ENCODE measurements at regions not wholly inside any gene's neighbourhood (a gene's known extent, or its start where the extent isn't known, plus 50 kb on each side); places are given as distances from the start of the nearest gene placed in this dataset.

- Histone ChIP-seq H3K4me3 (replicated peaks in 1 of 4; ENCODE audit: control extremely low read depth in 1 of 4, insufficient read depth in 1 of 4, low read depth in 3 of 4, low read length in 4 of 4) (no peak overlapping the region), H3K9ac (ENCODE audit: insufficient read depth, low read length) (no peak overlapping the region), H3K36me3 (ENCODE audit: control insufficient read depth, insufficient read depth, low read length) (no peaks in the 10 kb centered on the region), H3K9me3 (ENCODE audit: control insufficient read depth, insufficient read depth, low read depth, low read length) (no peaks in the 10 kb centered on the region), H3K4me2 (ENCODE audit: extremely low read depth, insufficient read depth, low read length) (no peak overlapping the region), H3K79me2 (ENCODE audit: control insufficient read depth, insufficient read depth, low read length) (no peaks in the 10 kb centered on the region), H3K27me3 (ENCODE audit: control insufficient read depth, insufficient read depth, low read length) (no peaks in the 10 kb centered on the region), H2AFZ (ENCODE audit: low read length) (no peak overlapping the region), H3K4me1 (ENCODE audit: control insufficient read depth, extremely low read depth, insufficient read depth, low read length) (peaks cover 3% of the 10 kb centered on the region), H4K20me1 (ENCODE audit: control insufficient read depth, extremely low read depth, insufficient read depth, low read length) (no peaks in the 10 kb centered on the region), H3K27ac (ENCODE audit: insufficient read depth, low read length) (no peak overlapping the region)
- DNase-seq (ENCODE audit: low read depth in 2 of 2): no peak
- no peak for TF ChIP-seq EZH2 (IDR thresholded peaks at IDR 0.05; ENCODE audit: low read length, missing control alignments)
- TF ChIP-seq CTCF (conservative IDR thresholded peaks at IDR 0.05 in 1 of 2, IDR thresholded peaks at IDR 0.05 in 1 of 2; ENCODE audit: low read depth in 1 of 2, low read length in 2 of 2): no peak
Measured at GRCh38 chr13:106178816-106179215, 356.6 kb downstream of the EFNB2 start.

GRCh38 chr13:106177146-106177545 is 358.3 kb downstream of the EFNB2 start:
- no peak overlapping the region for H3K27ac ChIP-seq (ENCODE audit: insufficient read depth, low read length)
- no peaks in the 10 kb centered on the region for H3K36me3 ChIP-seq (ENCODE audit: control insufficient read depth, insufficient read depth, low read length)
- no peak overlapping the region for H3K4me2 ChIP-seq (ENCODE audit: extremely low read depth, insufficient read depth, low read length)
- no peak overlapping the region for H2AFZ ChIP-seq (ENCODE audit: low read length)
- no peaks in the 10 kb centered on the region for H4K20me1 ChIP-seq (ENCODE audit: control insufficient read depth, extremely low read depth, insufficient read depth, low read length)
- TF ChIP-seq EZH2 (IDR thresholded peaks at IDR 0.05; ENCODE audit: low read length, missing control alignments): no peak
- no peak for TF ChIP-seq CTCF (conservative IDR thresholded peaks at IDR 0.05 in 1 of 2, IDR thresholded peaks at IDR 0.05 in 1 of 2; ENCODE audit: low read depth in 1 of 2, low read length in 2 of 2)
- DNase-seq (ENCODE audit: low read depth in 2 of 2): no peak
- no peak overlapping the region for H3K4me3 ChIP-seq (replicated peaks in 1 of 4; ENCODE audit: control extremely low read depth in 1 of 4, insufficient read depth in 1 of 4, low read depth in 3 of 4, low read length in 4 of 4)
- no peaks in the 10 kb centered on the region for H3K27me3 ChIP-seq (ENCODE audit: control insufficient read depth, insufficient read depth, low read length)
- no peaks in the 10 kb centered on the region for H3K9me3 ChIP-seq (ENCODE audit: control insufficient read depth, insufficient read depth, low read depth, low read length)
- no peak overlapping the region for H3K9ac ChIP-seq (ENCODE audit: insufficient read depth, low read length)
- no peaks in the 10 kb centered on the region for H3K79me2 ChIP-seq (ENCODE audit: control insufficient read depth, insufficient read depth, low read length)
- peaks cover under 1% of the 10 kb centered on the region for H3K4me1 ChIP-seq (ENCODE audit: control insufficient read depth, extremely low read depth, insufficient read depth, low read length)

GRCh38 chr13:106176117-106176516 is 359.3 kb downstream of the EFNB2 start:
- DNase-seq (ENCODE audit: low read depth in 2 of 2): peak; percentile 50 to 93
- no peaks in the 10 kb centered on the region for H3K36me3 ChIP-seq (ENCODE audit: control insufficient read depth, insufficient read depth, low read length)
- H3K79me2 ChIP-seq (ENCODE audit: control insufficient read depth, insufficient read depth, low read length): no peaks in the 10 kb centered on the region
- peak overlapping the region; percentile 85 for H3K4me2 ChIP-seq (ENCODE audit: extremely low read depth, insufficient read depth, low read length)
- H3K27me3 ChIP-seq (ENCODE audit: control insufficient read depth, insufficient read depth, low read length): no peaks in the 10 kb centered on the region
- H4K20me1 ChIP-seq (ENCODE audit: control insufficient read depth, extremely low read depth, insufficient read depth, low read length): no peaks in the 10 kb centered on the region
- no peaks in the 10 kb centered on the region for H3K4me1 ChIP-seq (ENCODE audit: control insufficient read depth, extremely low read depth, insufficient read depth, low read length)
- peak overlapping the region; percentile 88 for H2AFZ ChIP-seq (ENCODE audit: low read length)
- peak overlapping the region; percentile 58 for H3K27ac ChIP-seq (ENCODE audit: insufficient read depth, low read length)
- peak overlapping the region in 2 of 4 experiments; percentile 37 to 53 for H3K4me3 ChIP-seq (replicated peaks in 1 of 4; ENCODE audit: control extremely low read depth in 1 of 4, insufficient read depth in 1 of 4, low read depth in 3 of 4, low read length in 4 of 4)
- H3K9me3 ChIP-seq (ENCODE audit: control insufficient read depth, insufficient read depth, low read depth, low read length): no peaks in the 10 kb centered on the region
- TF ChIP-seq CTCF (conservative IDR thresholded peaks at IDR 0.05 in 1 of 2, IDR thresholded peaks at IDR 0.05 in 1 of 2; ENCODE audit: low read depth in 1 of 2, low read length in 2 of 2) (peak in 1 of 2 donors; percentile 6), EZH2 (IDR thresholded peaks at IDR 0.05; ENCODE audit: low read length, missing control alignments) (no peak)
- no peak overlapping the region for H3K9ac ChIP-seq (ENCODE audit: insufficient read depth, low read length)
